HCT116 (cell line): ENCODE measurements at regions not wholly inside any gene's neighbourhood (a gene's known extent, or its start where the extent isn't known, plus 50 kb on each side); places are given as distances from the start of the nearest gene placed in this dataset.

Experiments used
- CTCF ChIP-seq, 3 experiments: fragments of 200-600 bp in 1 of 3; sonication (generic) in 1 of 3; IDR thresholded peaks in 2 of 3; conservative IDR thresholded peaks in 1 of 3; 2 replicates each; pipeline ENCODE4 v1.5.1; 2012 to 2017; ENCODE audit warnings: low read depth in 2 of 3, low read length in 2 of 3, antibody characterized with exemption in 1 of 3, borderline replicate concordance in 1 of 3, control low read depth in 1 of 3, mild to moderate bottlenecking in 1 of 3, mixed read lengths in 1 of 3, mixed run types in 1 of 3, moderate library complexity in 1 of 3; ENCODE audit not compliant: insufficient read depth in 1 of 3
- ELF1 ChIP-seq: IDR thresholded peaks from 2 replicates; pipeline ENCODE4 v1.6.1; 2012; ENCODE audit warnings: low read depth, borderline replicate concordance
- EZH2 ChIP-seq: fragments of 200-600 bp; sonication (generic); IDR thresholded peaks from 2 replicates; pipeline ENCODE4 v1.6.1; 2017; ENCODE audit warnings: antibody characterized with exemption, mixed run types
- POLR2A ChIP-seq: IDR thresholded peaks from 2 replicates; pipeline ENCODE4 v1.7.0; 2011; ENCODE audit warnings: borderline replicate concordance; ENCODE audit not compliant: insufficient read depth, insufficient read length; ENCODE audit errors: extremely low read depth
- POLR2AphosphoS5 ChIP-seq: IDR thresholded peaks from 2 replicates; pipeline ENCODE4 v1.6.1; 2011; ENCODE audit warnings: mild to moderate bottlenecking, low read depth, low read length, moderate library complexity
- RAD21 ChIP-seq: IDR thresholded peaks from 2 replicates; pipeline ENCODE4 v1.6.1; 2012; ENCODE audit warnings: low read depth, mild to moderate bottlenecking
- SRF ChIP-seq: IDR thresholded peaks from 2 replicates; pipeline ENCODE4 v1.6.1; 2012; ENCODE audit warnings: low read depth

GRCh38 chr4:144208074-144208473 lies 67.6 kb upstream of the GYPA start:
- TF ChIP-seq CTCF (IDR thresholded peaks at IDR 0.05 in 2 of 3, conservative IDR thresholded peaks at IDR 0.05 in 1 of 3; ENCODE audit: borderline replicate concordance in 1 of 3, insufficient read depth in 1 of 3, low read depth in 2 of 3, low read length in 2 of 3) (no peak), POLR2AphosphoS5 (no peak), EZH2 (no peak), POLR2A (no peak), SRF (no peak), ELF1 (no peak), RAD21 (no peak)
